Islet of Langerhans (tissue), 1 donor: ENCODE measurements at regions not wholly inside any gene's neighbourhood (a gene's known extent, or its start where the extent isn't known, plus 50 kb on each side); places are given as distances from the start of the nearest gene placed in this dataset.

Source experiments
- FAIRE-seq: peaks from one replicate; lab custom pipeline; 2011; peaks lifted over from hg19 to GRCh38; lab: Jason Lieb, UNC

- FAIRE-seq = no peak
Observed at GRCh38 chr10:4101918-4102654, 317.1 kb upstream of the KLF6 start.

GRCh38 chr10:4100380-4100779 lies 315.4 kb upstream of the KLF6 start:
- FAIRE-seq = no peak

GRCh38 chr10:4099202-4099601 lies 314.2 kb upstream of the KLF6 start:
- no peak for FAIRE-seq

- FAIRE-seq = no peak
Observed at GRCh38 chr10:4095166-4095917, 310.3 kb upstream of the KLF6 start.

- no peak for FAIRE-seq
Observed at GRCh38 chr10:4094751-4095150, 309.7 kb upstream of the KLF6 start.

GRCh38 chr10:4093438-4093837 lies 308.4 kb upstream of the KLF6 start:
- FAIRE-seq = no peak

- no peak for FAIRE-seq
Observed at GRCh38 chr10:4088354-4089066, 303.5 kb upstream of the KLF6 start.

- FAIRE-seq = no peak
Observed at GRCh38 chr10:4086131-4086898, 301.3 kb upstream of the KLF6 start.

- FAIRE-seq = no peak
Observed at GRCh38 chr10:4083509-4084003, 298.5 kb upstream of the KLF6 start.

GRCh38 chr10:4082861-4083260 lies 297.9 kb upstream of the KLF6 start:
- FAIRE-seq = no peak

- no peak for FAIRE-seq
Observed at GRCh38 chr10:4081685-4082111, 296.7 kb upstream of the KLF6 start.

- no peak for FAIRE-seq
Observed at GRCh38 chr10:4080225-4080805, 295.3 kb upstream of the KLF6 start.

GRCh38 chr10:4079803-4080202 lies 294.8 kb upstream of the KLF6 start:
- FAIRE-seq = no peak

GRCh38 chr10:4077804-4078203 lies 292.8 kb upstream of the KLF6 start:
- no peak for FAIRE-seq

- FAIRE-seq = no peak
Observed at GRCh38 chr10:4076983-4077382, 292.0 kb upstream of the KLF6 start.

- FAIRE-seq = no peak
Observed at GRCh38 chr10:4075443-4075842, 290.4 kb upstream of the KLF6 start.

GRCh38 chr10:4074545-4075407 lies 289.8 kb upstream of the KLF6 start:
- no peak for FAIRE-seq

GRCh38 chr10:4073912-4074311 lies 288.9 kb upstream of the KLF6 start:
- FAIRE-seq = no peak

- FAIRE-seq = no peak
Observed at GRCh38 chr10:4070921-4071660, 286.1 kb upstream of the KLF6 start.

GRCh38 chr10:4070184-4070583 lies 285.2 kb upstream of the KLF6 start:
- no peak for FAIRE-seq
